B cell (primary cell): ENCODE measurements at regions not wholly inside any gene's neighbourhood (a gene's known extent, or its start where the extent isn't known, plus 50 kb on each side); places are given as distances from the start of the nearest gene placed in this dataset.

Experiments
- ATAC-seq: fragments of 200-7000 bp; cut with Tn5 transposase; one replicate; pipeline ENCODE4 v1.10.0; 2021; ENCODE audit warnings: low read depth, mild to moderate bottlenecking, moderate number of reproducible peaks, moderate library complexity
- CTCF ChIA-PET: fragments of 350-600 bp; sonication (Branson Sonifier 250); formaldehyde crosslinking; loops from one replicate; lab custom pipeline; 2021; ENCODE audit warnings: antibody characterized with exemption, inconsistent platforms; lab: Charles Lee
- POLR2A ChIA-PET: fragments of 350-600 bp; sonication (Branson Sonifier 250); formaldehyde crosslinking; loops from one replicate; lab custom pipeline; 2021; ENCODE audit warnings: antibody characterized with exemption; lab: Charles Lee
- DNase-seq: peaks from one replicate; pipeline ENCODE4 v3.0.0; 2013
- H2AFZ ChIP-seq: 2 replicates; pipeline ENCODE4 v1.6.1; 2012; ENCODE audit warnings: mild to moderate bottlenecking, low read depth, low read length; ENCODE audit not compliant: insufficient read depth, poor library complexity, severe bottlenecking
- H3K27ac ChIP-seq, 2 donors: 1 replicate in 1 of 2; 2 replicates in 1 of 2; pipeline ENCODE4 v1.5.1; 2012 to 2013; ENCODE audit warnings: low read length in 2 of 2, mild to moderate bottlenecking in 2 of 2, moderate library complexity in 1 of 2
- H3K27me3 ChIP-seq, 4 experiments: fragments of 200-600 bp in 1 of 4; sonication (generic) in 1 of 4; replicated peaks in 1 of 4; 1 replicate in 2 of 4; 2 replicates in 2 of 4; pipeline versions ENCODE4 v1.6.1 to v1.7.0; 2013 to 2016; ENCODE audit warnings: low read length in 3 of 4, mild to moderate bottlenecking in 2 of 4, mixed read lengths in 1 of 4, moderate library complexity in 1 of 4; ENCODE audit not compliant: insufficient read depth in 4 of 4, control insufficient read depth in 3 of 4; ENCODE audit errors: control extremely low read depth in 1 of 4
- H3K36me3 ChIP-seq, 2 experiments: replicated peaks in 1 of 2; 1 replicate in 1 of 2; 2 replicates in 1 of 2; pipeline versions ENCODE4 v1.6.1 to v1.7.1; 2013; ENCODE audit warnings: low read length in 1 of 2; ENCODE audit not compliant: insufficient read depth in 2 of 2, control insufficient read depth in 1 of 2; ENCODE audit errors: control extremely low read depth in 1 of 2, extremely low read depth in 1 of 2
- H3K4me1 ChIP-seq, 2 donors: fragments of 200-600 bp in 1 of 2; sonication (generic) in 1 of 2; 1 replicate in 1 of 2; 2 replicates in 1 of 2; pipeline versions ENCODE4 v1.5.1 to v1.6.1; 2013 to 2017; ENCODE audit warnings: low read length in 2 of 2; ENCODE audit not compliant: control insufficient read depth in 2 of 2, insufficient read depth in 2 of 2
- H3K4me2 ChIP-seq: replicated peaks from 2 replicates; pipeline ENCODE3; 2012; ENCODE audit warnings: mild to moderate bottlenecking, low read depth, low read length; ENCODE audit not compliant: poor library complexity, severe bottlenecking
- H3K4me3 ChIP-seq, 5 experiments: fragments of 200-600 bp in 1 of 5; sonication (generic) in 1 of 5; 1 replicate in 3 of 5; 2 replicates in 2 of 5; pipeline versions ENCODE4 v1.5.1 to v1.7.0; 2011 to 2016; ENCODE audit warnings: low read length in 4 of 5, mild to moderate bottlenecking in 4 of 5, low read depth in 2 of 5, control low read depth in 1 of 5, moderate library complexity in 1 of 5; ENCODE audit not compliant: insufficient read depth in 1 of 5; ENCODE audit errors: control extremely low read depth in 1 of 5, extremely low read depth in 1 of 5
- H3K79me2 ChIP-seq: fragments of 200-600 bp; sonication (generic); one replicate; pipeline ENCODE4 v1.6.0; 2016; ENCODE audit warnings: low read length; ENCODE audit not compliant: control insufficient read depth, insufficient read depth
- H3K9ac ChIP-seq: fragments of 200-600 bp; sonication (generic); 2 replicates; pipeline ENCODE4 v1.6.1; 2017; ENCODE audit warnings: mild to moderate bottlenecking, low read length, moderate library complexity
- H3K9me3 ChIP-seq, 3 donors: one replicate each; pipeline versions ENCODE4 v1.6.1 to v1.7.1; 2013; ENCODE audit warnings: low read length in 2 of 3; ENCODE audit not compliant: control insufficient read depth in 2 of 3, insufficient read depth in 1 of 3; ENCODE audit errors: control extremely low read depth in 1 of 3
- H4K20me1 ChIP-seq: 2 replicates; pipeline ENCODE4 v1.6.0; 2012; ENCODE audit warnings: mild to moderate bottlenecking, low read length; ENCODE audit not compliant: insufficient read depth, control insufficient read depth, poor library complexity, severe bottlenecking
- H3K27ac Mint-ChIP-seq: one replicate; pipeline ENCODE4 v1.8.0; 2021; ENCODE audit warnings: mixed read lengths
- H3K27me3 Mint-ChIP-seq: one replicate; pipeline ENCODE4 v1.8.0; 2021; ENCODE audit warnings: mixed read lengths
- H3K4me1 Mint-ChIP-seq: one replicate; pipeline ENCODE4 v1.8.0; 2021; ENCODE audit warnings: mixed read lengths
- H3K4me3 Mint-ChIP-seq: one replicate; pipeline ENCODE4 v1.8.0; 2021; ENCODE audit warnings: mixed read lengths
- H3K9me3 Mint-ChIP-seq: one replicate; pipeline ENCODE4 v1.8.0; 2022; ENCODE audit warnings: mixed read lengths; ENCODE audit not compliant: insufficient read depth
- EZH2 ChIP-seq: IDR thresholded peaks from 2 replicates; pipeline ENCODE4 v1.6.1; 2012; ENCODE audit warnings: borderline replicate concordance, low read depth, mild to moderate bottlenecking, moderate library complexity, low read length; ENCODE audit not compliant: insufficient read depth, poor library complexity, severe bottlenecking
- whole genome bisulfite sequencing: methylation state at CpG from one replicate; pipeline ENCODE4 v1.1.5; 2013; ENCODE audit warnings: missing lambda C conversion rate; ENCODE audit not compliant: insufficient coverage; 5-methylcytosine and 5-hydroxymethylcytosine counted together
- intact Hi-C: fragments of 100-400 bp; cut with micrococcal nuclease; formaldehyde crosslinking; loops from one replicate; pipeline ENCODE4 v1.10.0; 2022
- TF ChIP-seq, protein P1 (sequence below): fragments of 200-600 bp; IDR thresholded peaks from one replicate; pipeline ENCODE4 v1.8.0; 2022; ENCODE audit warnings: antibody characterized with exemption, mild to moderate bottlenecking

- DNase-seq (no peak), ATAC-seq (no peak)
- Mint-ChIP-seq H3K27ac (no peak overlapping the region), H3K4me3 (no peak overlapping the region), H3K27me3 (no peaks in the 10 kb centered on the region), H3K9me3 (no peaks in the 10 kb centered on the region), H3K4me1 (no peaks in the 10 kb centered on the region)
- Histone ChIP-seq H3K4me3 (no peak overlapping the region), H3K9ac (no peak overlapping the region), H3K4me1 (no peaks in the 10 kb centered on the region), H3K79me2 (no peaks in the 10 kb centered on the region), H3K9me3 (no peaks in the 10 kb centered on the region), H3K27me3 (no peaks in the 10 kb centered on the region), H3K36me3 (no peaks in the 10 kb centered on the region), H4K20me1 (no peaks in the 10 kb centered on the region), H3K4me2 (no peak overlapping the region), H2AFZ (no peak overlapping the region), H3K27ac (no peak overlapping the region)
- ChIA-PET POLR2A (no interaction called here), CTCF (interaction anchor here (0.9 kb wide), 2 partner anchors 927 to 946 kb away, joined by 4 read pairs; no protein-coding TSS in a partner anchor)
- TF ChIP-seq EZH2, result no peak
- TF ChIP-seq, protein P1, sequence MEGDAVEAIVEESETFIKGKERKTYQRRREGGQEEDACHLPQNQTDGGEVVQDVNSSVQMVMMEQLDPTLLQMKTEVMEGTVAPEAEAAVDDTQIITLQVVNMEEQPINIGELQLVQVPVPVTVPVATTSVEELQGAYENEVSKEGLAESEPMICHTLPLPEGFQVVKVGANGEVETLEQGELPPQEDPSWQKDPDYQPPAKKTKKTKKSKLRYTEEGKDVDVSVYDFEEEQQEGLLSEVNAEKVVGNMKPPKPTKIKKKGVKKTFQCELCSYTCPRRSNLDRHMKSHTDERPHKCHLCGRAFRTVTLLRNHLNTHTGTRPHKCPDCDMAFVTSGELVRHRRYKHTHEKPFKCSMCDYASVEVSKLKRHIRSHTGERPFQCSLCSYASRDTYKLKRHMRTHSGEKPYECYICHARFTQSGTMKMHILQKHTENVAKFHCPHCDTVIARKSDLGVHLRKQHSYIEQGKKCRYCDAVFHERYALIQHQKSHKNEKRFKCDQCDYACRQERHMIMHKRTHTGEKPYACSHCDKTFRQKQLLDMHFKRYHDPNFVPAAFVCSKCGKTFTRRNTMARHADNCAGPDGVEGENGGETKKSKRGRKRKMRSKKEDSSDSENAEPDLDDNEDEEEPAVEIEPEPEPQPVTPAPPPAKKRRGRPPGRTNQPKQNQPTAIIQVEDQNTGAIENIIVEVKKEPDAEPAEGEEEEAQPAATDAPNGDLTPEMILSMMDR, result no peak
- intact Hi-C loops, result no loop called here
- WGBS, result 65% methylated on average over 4 of the region's 4 CpGs
Measured at GRCh38 chr2:137900421-137901141, 63.7 kb upstream of the HNMT start.

GRCh38 chr2:137910641-137911040 lies 53.6 kb upstream of the HNMT start:
- Histone ChIP-seq H3K9me3 (no peaks in the 10 kb centered on the region), H3K27ac (no peak overlapping the region), H3K36me3 (no peaks in the 10 kb centered on the region), H3K9ac (no peak overlapping the region), H3K27me3 (no peaks in the 10 kb centered on the region), H3K4me2 (no peak overlapping the region), H2AFZ (no peak overlapping the region), H3K4me3 (no peak overlapping the region), H3K79me2 (no peaks in the 10 kb centered on the region), H3K4me1 (no peaks in the 10 kb centered on the region), H4K20me1 (no peaks in the 10 kb centered on the region)
- ATAC-seq (no peak), DNase-seq (peak; percentile 13)
- no CpG with 5 or more reads among the region's 4 CpGs for WGBS
- Mint-ChIP-seq H3K27me3 (peaks cover 7% of the 10 kb centered on the region), H3K4me1 (no peaks in the 10 kb centered on the region), H3K9me3 (no peaks in the 10 kb centered on the region), H3K4me3 (no peak overlapping the region), H3K27ac (no peak overlapping the region)
- TF ChIP-seq EZH2, result no peak
- TF ChIP-seq, protein P1, result peak; percentile 72
- POLR2A ChIA-PET, result no interaction called here
- CTCF ChIA-PET, result interaction anchor here (1.0 to 6.2 kb wide), 4 partner anchors 566 to 918 kb away, joined by 3 to 80 read pairs (median 24); no protein-coding TSS in a partner anchor
- intact Hi-C loops, result loop anchor here (1.0 kb wide), 2 partner anchors 877 to 917 kb away; no protein-coding TSS in a partner anchor
